ENCODE measurements at regions not wholly inside any gene's neighbourhood (a gene's known extent, or its start where the extent isn't known, plus 50 kb on each side); places are given as distances from the start of the nearest gene placed in this dataset.

DNA sequence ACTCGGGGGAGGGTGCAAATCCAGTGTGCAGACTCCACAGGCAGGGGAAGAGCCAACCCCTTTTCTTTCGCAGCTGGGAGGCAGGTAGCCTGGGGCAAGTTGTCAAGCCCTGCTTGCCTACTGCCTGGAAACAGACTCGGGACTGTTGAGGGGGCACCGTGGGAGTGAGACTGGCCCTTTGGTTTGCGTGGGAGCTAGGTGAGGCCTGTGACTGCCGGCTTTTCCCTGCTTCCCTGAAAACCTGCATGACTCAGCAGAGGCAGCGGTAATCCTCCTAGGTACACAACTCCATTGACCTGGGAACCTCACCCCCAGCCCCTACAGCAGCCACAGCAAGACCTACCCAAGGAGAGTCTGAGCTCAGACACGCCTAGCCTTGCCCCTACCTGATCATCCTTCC is 509.5 kb downstream of the DTWD2 start:
- TF ChIP-seq, protein P1, sequence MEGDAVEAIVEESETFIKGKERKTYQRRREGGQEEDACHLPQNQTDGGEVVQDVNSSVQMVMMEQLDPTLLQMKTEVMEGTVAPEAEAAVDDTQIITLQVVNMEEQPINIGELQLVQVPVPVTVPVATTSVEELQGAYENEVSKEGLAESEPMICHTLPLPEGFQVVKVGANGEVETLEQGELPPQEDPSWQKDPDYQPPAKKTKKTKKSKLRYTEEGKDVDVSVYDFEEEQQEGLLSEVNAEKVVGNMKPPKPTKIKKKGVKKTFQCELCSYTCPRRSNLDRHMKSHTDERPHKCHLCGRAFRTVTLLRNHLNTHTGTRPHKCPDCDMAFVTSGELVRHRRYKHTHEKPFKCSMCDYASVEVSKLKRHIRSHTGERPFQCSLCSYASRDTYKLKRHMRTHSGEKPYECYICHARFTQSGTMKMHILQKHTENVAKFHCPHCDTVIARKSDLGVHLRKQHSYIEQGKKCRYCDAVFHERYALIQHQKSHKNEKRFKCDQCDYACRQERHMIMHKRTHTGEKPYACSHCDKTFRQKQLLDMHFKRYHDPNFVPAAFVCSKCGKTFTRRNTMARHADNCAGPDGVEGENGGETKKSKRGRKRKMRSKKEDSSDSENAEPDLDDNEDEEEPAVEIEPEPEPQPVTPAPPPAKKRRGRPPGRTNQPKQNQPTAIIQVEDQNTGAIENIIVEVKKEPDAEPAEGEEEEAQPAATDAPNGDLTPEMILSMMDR (optimal IDR thresholded peaks at IDR 0.05 in 1 of 3, IDR thresholded peaks at IDR 0.05 in 1 of 3, conservative IDR thresholded peaks at IDR 0.05 in 1 of 3; ENCODE audit: extremely low read depth in 1 of 3, insufficient read depth in 2 of 3, low read length in 3 of 3): no peak
- no peak for TF ChIP-seq EZH2 (IDR thresholded peaks at IDR 0.05; ENCODE audit: low read length)

Measured in keratinocyte (primary cell).